A549 (cell line): ENCODE measurements at regions not wholly inside any gene's neighbourhood (a gene's known extent, or its start where the extent isn't known, plus 50 kb on each side); places are given as distances from the start of the nearest gene placed in this dataset.

Experiments used
- ATAC-seq, 2 experiments: fragments of 200-7000 bp in 1 of 2; fragments of >200 bp in 1 of 2; cut with Nextera tagmentation in 1 of 2; cut with Tn5 transposase in 1 of 2; 3 replicates each; pipeline versions ENCODE4 v1.8.0 to v1.9.1; 2018 to 2020; ENCODE audit warnings: mild to moderate bottlenecking in 1 of 2, moderate library complexity in 1 of 2
- CTCF ChIA-PET: fragments of 300-600 bp; sonication (Branson Sonifier 250); formaldehyde crosslinking; extraction: SDS; loops from one replicate; lab custom pipeline; 2021; ENCODE audit warnings: antibody characterized with exemption, inconsistent platforms; lab: Yijun Ruan, JAX
- POLR2A ChIA-PET: fragments of 350-600 bp; formaldehyde crosslinking; extraction: SDS; loops from one replicate; lab custom pipeline; 2021; ENCODE audit warnings: antibody characterized with exemption, inconsistent platforms; lab: Yijun Ruan, JAX
- DNase-seq, 2 experiments: peaks; one replicate each; pipeline versions ENCODE4 v3.0.0 to v3.0.0-alpha.2; 2011 to 2016; ENCODE audit warnings: low read depth in 1 of 2, low spot score in 1 of 2
- FAIRE-seq: peaks from 2 replicates; lab custom pipeline; 2011; peaks lifted over from hg19 to GRCh38; lab: Jason Lieb, UNC
- H3K27ac ChIP-seq, 2 experiments: fragments of >200 bp; sonication (Bioruptor Twin); formaldehyde crosslinking; 3 replicates each; pipeline ENCODE4 v1.5.1; 2016 to 2017
- H3K4me1 ChIP-seq: fragments of >200 bp; sonication (Bioruptor Twin); formaldehyde crosslinking; 3 replicates; pipeline ENCODE4 v1.6.1; 2016
- H3K4me2 ChIP-seq: fragments of >200 bp; sonication (Bioruptor Twin); formaldehyde crosslinking; 3 replicates; pipeline ENCODE4 v1.6.1; 2016
- H3K4me3 ChIP-seq: fragments of >200 bp; sonication (Bioruptor Twin); formaldehyde crosslinking; 3 replicates; pipeline ENCODE4 v1.5.1; 2016
- H3K9me3 ChIP-seq: fragments of >200 bp; sonication (Bioruptor Twin); formaldehyde crosslinking; 3 replicates; pipeline ENCODE4 v1.6.1; 2016
- ATOH8 ChIP-seq: fragments of 250-450 bp; sonication (Bioruptor Pico); IDR thresholded peaks from 2 replicates; pipeline ENCODE4 v1.5.0; 2020; ENCODE audit warnings: low read depth, mild to moderate bottlenecking, moderate library complexity
- BHLHE40 ChIP-seq: IDR thresholded peaks from 2 replicates; pipeline ENCODE4 v1.6.1; 2012; ENCODE audit warnings: low read depth, low read length, inconsistent platforms
- CEBPB ChIP-seq, 2 experiments: fragments of >200 bp in 1 of 2; sonication (Bioruptor Twin) in 1 of 2; formaldehyde crosslinking in 1 of 2; IDR thresholded peaks; 2 replicates each; pipeline ENCODE4 v1.6.1; 2012 to 2016
- CHD4 ChIP-seq: fragments of 200-600 bp; sonication (generic); IDR thresholded peaks from 2 replicates; pipeline ENCODE4 v1.6.1; 2016; ENCODE audit warnings: antibody characterized with exemption, mild to moderate bottlenecking, borderline replicate concordance
- EHF ChIP-seq: fragments of 250-450 bp; sonication (Bioruptor Pico); IDR thresholded peaks from 2 replicates; pipeline ENCODE4 v1.5.0; 2020; ENCODE audit warnings: mild to moderate bottlenecking
- ELK1 ChIP-seq: fragments of 150-350 bp; IDR thresholded peaks from 2 replicates; pipeline ENCODE4 v1.6.1; 2014; ENCODE audit warnings: low read depth, mild to moderate bottlenecking, low read length
- ESRRA ChIP-seq: fragments of 150-350 bp; IDR thresholded peaks from 2 replicates; pipeline ENCODE4 v1.6.1; 2014; ENCODE audit warnings: mild to moderate bottlenecking, low read length, borderline replicate concordance
- FOSL2 ChIP-seq, 2 experiments: fragments of 450-650 bp in 1 of 2; fragments of >200 bp in 1 of 2; sonication (Bioruptor Twin) in 1 of 2; formaldehyde crosslinking; IDR thresholded peaks; 2 replicates each; pipeline versions ENCODE4 v1.5.0 to v1.6.1; 2016 to 2020; ENCODE audit warnings: mild to moderate bottlenecking in 1 of 2, moderate library complexity in 1 of 2
- HMGXB4 ChIP-seq: fragments of 250-450 bp; sonication (Bioruptor Pico); IDR thresholded peaks from 2 replicates; pipeline ENCODE4 v1.5.0; 2021; ENCODE audit warnings: mild to moderate bottlenecking, moderate library complexity, borderline replicate concordance
- HOXB13 ChIP-seq: fragments of 250-450 bp; sonication (Bioruptor Pico); IDR thresholded peaks from 2 replicates; pipeline ENCODE4 v1.5.0; 2020; ENCODE audit warnings: low read depth, mild to moderate bottlenecking, moderate library complexity
- HOXB5 ChIP-seq: fragments of 250-450 bp; sonication (Bioruptor Pico); IDR thresholded peaks from 2 replicates; pipeline ENCODE4 v1.5.0; 2020; ENCODE audit warnings: mild to moderate bottlenecking, moderate library complexity
- KDM5A ChIP-seq: fragments of 200-600 bp; sonication (generic); IDR thresholded peaks from 2 replicates; pipeline ENCODE4 v1.6.1; 2016; ENCODE audit warnings: antibody characterized with exemption, mild to moderate bottlenecking
- MAFK ChIP-seq: fragments of 450-650 bp; IDR thresholded peaks from 2 replicates; pipeline ENCODE4 v1.6.1; 2014; ENCODE audit not compliant: partially characterized antibody
- MAX ChIP-seq: IDR thresholded peaks from 2 replicates; pipeline ENCODE4 v1.6.1; 2012
- MAZ ChIP-seq: fragments of 150-350 bp; IDR thresholded peaks from 2 replicates; pipeline ENCODE4 v1.6.1; 2014; ENCODE audit warnings: antibody characterized with exemption, low read depth, low read length, borderline replicate concordance
- NPAS2 ChIP-seq: fragments of 250-450 bp; sonication (Bioruptor Pico); IDR thresholded peaks from 2 replicates; pipeline ENCODE4 v1.8.0; 2022; ENCODE audit warnings: mild to moderate bottlenecking, moderate library complexity, borderline replicate concordance
- RARB ChIP-seq: fragments of 250-450 bp; sonication (Bioruptor Pico); IDR thresholded peaks from 2 replicates; pipeline ENCODE4 v1.8.0; 2021; ENCODE audit warnings: mild to moderate bottlenecking, moderate library complexity
- RFX5 ChIP-seq: fragments of 450-650 bp; IDR thresholded peaks from 2 replicates; pipeline ENCODE4 v1.7.1; 2014; ENCODE audit warnings: antibody characterized with exemption, mild to moderate bottlenecking, moderate library complexity
- RNF2 ChIP-seq: fragments of 200-600 bp; sonication (generic); IDR thresholded peaks from 2 replicates; pipeline ENCODE4 v1.6.1; 2016; ENCODE audit warnings: low read depth, mild to moderate bottlenecking, antibody characterized with exemption, moderate library complexity, borderline replicate concordance
- ZC3H11A ChIP-seq: fragments of 450-650 bp; IDR thresholded peaks from 2 replicates; pipeline ENCODE4 v1.6.1; 2014; ENCODE audit warnings: antibody characterized with exemption, mild to moderate bottlenecking
- ZSCAN20 ChIP-seq: fragments of 250-450 bp; sonication (Bioruptor Pico); IDR thresholded peaks from 2 replicates; pipeline ENCODE4 v1.8.0; 2022; ENCODE audit warnings: mild to moderate bottlenecking, moderate library complexity
- WGBS: methylation state at CpG from one replicate; pipeline ENCODE4 v1.1.6; 2017; ENCODE audit errors: missing lambda C conversion rate; 5-methylcytosine and 5-hydroxymethylcytosine counted together

- WGBS, result 93% methylated on average over 25 of the region's 67 CpGs
- Histone ChIP-seq H3K4me3 (no peak overlapping the region), H3K9me3 (no peaks in the 10 kb centered on the region), H3K4me1 (no peaks in the 10 kb centered on the region), H3K4me2 (no peak overlapping the region), H3K27ac (no peak overlapping the region)
- FAIRE-seq (no peak), DNase-seq (no peak), ATAC-seq (no peak)
- TF ChIP-seq HOXB13, result no peak
- no peak for TF ChIP-seq MAFK
- no peak for TF ChIP-seq MAX
- no peak for TF ChIP-seq CHD4
- no peak for TF ChIP-seq EHF (CRISPR knock-in tag)
- no peak for TF ChIP-seq ZC3H11A
- no peak for TF ChIP-seq NPAS2 (CRISPR knock-in tag)
- no peak for TF ChIP-seq ATOH8 (CRISPR knock-in tag)
- TF ChIP-seq BHLHE40, result no peak
- TF ChIP-seq RARB (CRISPR knock-in tag), result no peak
- TF ChIP-seq MAZ, result no peak
- TF ChIP-seq ESRRA, result no peak
- TF ChIP-seq HMGXB4, result no peak
- no peak for TF ChIP-seq CEBPB (IDR thresholded peaks at IDR 0.05)
- no peak for TF ChIP-seq HOXB5 (CRISPR knock-in tag)
- TF ChIP-seq ELK1, result no peak
- no peak for TF ChIP-seq FOSL2 (IDR thresholded peaks at IDR 0.05)
- no peak for TF ChIP-seq FOSL2 (CRISPR knock-in tag; IDR thresholded peaks at IDR 0.05)
- no peak for TF ChIP-seq ZSCAN20 (CRISPR knock-in tag)
- no peak for TF ChIP-seq RFX5
- ChIA-PET POLR2A (no interaction called here), CTCF (interaction anchor here (1.1 to 6.4 kb wide), 5 partner anchors 10 to 269 kb away, joined by 3 to 113 read pairs (median 6); no protein-coding TSS in a partner anchor)
Observed at GRCh38 chr4:138088449-138089208, 153.5 kb downstream of the SLC7A11 start.

GRCh38 chr4:138087066-138087719, 155.0 kb downstream of the SLC7A11 start:
- 71% methylated on average over 4 of the region's 4 CpGs for WGBS
- no peak for DNase-seq
- TF ChIP-seq RNF2 (no peak), KDM5A (no peak), HMGXB4 (no peak)
- Histone ChIP-seq H3K9me3 (no peaks in the 10 kb centered on the region), H3K4me3 (no peak overlapping the region), H3K4me1 (no peaks in the 10 kb centered on the region), H3K4me2 (no peak overlapping the region), H3K27ac (no peak overlapping the region)
- no peak for FAIRE-seq
- CTCF ChIA-PET, result interaction anchor here (1.1 to 6.4 kb wide), 3 partner anchors 26 to 267 kb away, joined by 3 to 113 read pairs (median 6); no protein-coding TSS in a partner anchor
- no peak for ATAC-seq
- POLR2A ChIA-PET, result no interaction called here
